OCI-LY1 (cell line): ENCODE measurements at regions not wholly inside any gene's neighbourhood (a gene's known extent, or its start where the extent isn't known, plus 50 kb on each side); places are given as distances from the start of the nearest gene placed in this dataset.

Experiments
- CTCF ChIP-seq: fragments of 200-600 bp; sonication (generic), shearing (Covaris generic); IDR thresholded peaks from 2 replicates; pipeline ENCODE4 v1.5.1; 2017; ENCODE audit warnings: mild to moderate bottlenecking, antibody characterized with exemption, low read length, moderate library complexity, mixed read lengths
- EZH2 ChIP-seq: fragments of 200-600 bp; sonication (generic), shearing (Covaris generic); IDR thresholded peaks from 2 replicates; pipeline ENCODE4 v1.8.0; 2017; ENCODE audit warnings: borderline replicate concordance, mixed run types, mild to moderate bottlenecking, antibody characterized with exemption, low read length, moderate library complexity, mixed read lengths

- TF ChIP-seq CTCF (no peak), EZH2 (no peak)
These were observed 227.5 kb upstream of the SERP2 start for GRCh38 chr13:44146138-44146537.
